DMS79 (cell line): ENCODE measurements at regions not wholly inside any gene's neighbourhood (a gene's known extent, or its start where the extent isn't known, plus 50 kb on each side); places are given as distances from the start of the nearest gene placed in this dataset.
"Not testable (repeated sequence)": the region's sequence is repeated elsewhere in the genome, so short reads cannot be mapped to it uniquely, and the experiment has no call there.

Source experiments
- DNase-seq: peaks from one replicate; lab custom pipeline; 2025; lab: John Stamatoyannopoulos, UW

DNA sequence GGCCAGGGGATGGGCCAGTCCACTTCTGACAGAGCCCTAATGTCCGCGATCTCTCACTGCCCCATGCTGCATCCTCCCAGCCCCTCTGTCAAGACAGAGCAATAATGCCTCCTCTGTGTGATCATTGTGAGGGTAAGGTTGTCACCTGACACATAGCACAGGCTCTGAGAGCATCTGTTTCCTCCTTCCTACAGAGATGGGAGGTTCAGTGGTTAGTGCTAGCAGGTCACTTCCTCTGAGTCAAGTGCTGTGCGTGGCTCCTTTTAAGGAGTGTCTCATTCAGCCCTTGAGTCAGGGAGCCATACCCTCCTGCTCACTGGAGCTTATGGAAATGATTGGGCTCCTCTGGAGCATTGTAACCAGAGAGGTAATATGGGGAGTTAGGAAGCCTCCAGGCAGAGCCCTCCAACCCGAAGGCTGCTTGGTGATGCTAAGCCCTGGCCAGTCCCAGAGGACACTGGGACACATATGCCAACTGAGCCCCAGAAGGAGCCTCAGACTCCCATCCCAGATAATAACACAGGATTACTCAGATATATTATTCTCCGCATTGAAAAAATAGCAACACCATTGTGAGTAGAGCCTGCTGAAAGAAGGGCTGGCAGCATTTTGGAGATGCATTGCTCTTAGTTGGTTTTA lies 189.0 kb downstream of the GALNT1 start:
- no peak for DNase-seq

DNA sequence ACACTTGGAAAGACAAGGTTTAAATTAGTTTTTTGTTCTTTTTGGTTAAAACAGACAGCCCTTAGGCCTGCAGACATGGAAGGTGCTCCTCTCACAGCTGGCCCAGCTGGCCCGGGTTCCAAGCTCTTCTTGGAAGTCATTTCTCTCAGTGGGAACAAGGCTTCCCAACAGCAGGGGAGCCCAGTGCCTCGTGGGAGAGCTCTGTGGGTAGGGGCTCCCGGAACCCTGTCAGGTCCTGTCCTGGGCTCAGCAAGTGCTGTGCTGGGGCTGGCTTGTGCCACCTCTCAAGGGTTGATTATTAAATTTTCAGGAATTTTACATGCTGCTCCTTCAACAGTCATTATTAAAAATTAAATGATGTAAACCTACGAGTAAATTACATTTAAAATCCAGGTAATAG lies 189.6 kb downstream of the GALNT1 start:
- DNase-seq, result no peak

DNA sequence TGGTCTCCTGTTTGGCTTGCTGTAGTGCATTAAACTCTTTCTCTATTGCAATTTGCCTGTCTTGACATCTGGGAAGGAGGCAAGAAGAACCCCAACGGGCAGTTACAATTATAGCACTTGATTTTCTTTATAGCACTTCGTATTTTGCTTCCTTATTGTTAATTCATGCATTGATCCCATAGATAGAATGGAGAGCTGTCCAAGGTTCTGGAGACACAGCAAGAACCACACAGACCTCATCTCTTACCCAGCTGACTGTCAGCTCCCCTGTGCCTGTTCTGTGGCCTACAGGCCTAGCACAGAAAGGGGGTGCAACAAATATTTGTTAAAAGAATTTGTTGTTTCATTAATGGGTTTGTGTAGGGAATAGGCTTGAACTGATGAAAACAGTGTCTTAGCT lies 194.3 kb downstream of the GALNT1 start:
- no peak for DNase-seq

DNA sequence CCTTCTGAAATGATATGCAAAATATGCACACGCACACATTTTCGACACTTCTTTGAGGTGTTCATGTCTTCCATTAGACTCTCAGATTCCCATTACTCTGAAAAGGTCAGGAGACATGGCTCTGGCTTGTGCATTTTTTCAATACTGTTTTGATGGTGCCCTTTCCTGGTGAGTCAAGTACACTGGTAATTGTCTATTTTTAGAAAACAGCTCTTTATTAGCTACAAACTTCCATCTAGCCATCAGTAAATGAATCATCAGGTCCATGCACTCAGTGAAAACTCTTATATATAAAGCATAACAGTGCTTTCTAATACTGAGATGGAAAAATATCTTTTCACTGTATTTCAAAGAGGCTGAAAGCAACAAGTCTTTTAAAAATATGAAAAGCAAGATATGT lies 194.9 kb downstream of the GALNT1 start:
- no peak for DNase-seq

- no peak for DNase-seq
Observed at GRCh38 chr18:35777039-35777438, 195.4 kb upstream of the RMP24 start.

DNA sequence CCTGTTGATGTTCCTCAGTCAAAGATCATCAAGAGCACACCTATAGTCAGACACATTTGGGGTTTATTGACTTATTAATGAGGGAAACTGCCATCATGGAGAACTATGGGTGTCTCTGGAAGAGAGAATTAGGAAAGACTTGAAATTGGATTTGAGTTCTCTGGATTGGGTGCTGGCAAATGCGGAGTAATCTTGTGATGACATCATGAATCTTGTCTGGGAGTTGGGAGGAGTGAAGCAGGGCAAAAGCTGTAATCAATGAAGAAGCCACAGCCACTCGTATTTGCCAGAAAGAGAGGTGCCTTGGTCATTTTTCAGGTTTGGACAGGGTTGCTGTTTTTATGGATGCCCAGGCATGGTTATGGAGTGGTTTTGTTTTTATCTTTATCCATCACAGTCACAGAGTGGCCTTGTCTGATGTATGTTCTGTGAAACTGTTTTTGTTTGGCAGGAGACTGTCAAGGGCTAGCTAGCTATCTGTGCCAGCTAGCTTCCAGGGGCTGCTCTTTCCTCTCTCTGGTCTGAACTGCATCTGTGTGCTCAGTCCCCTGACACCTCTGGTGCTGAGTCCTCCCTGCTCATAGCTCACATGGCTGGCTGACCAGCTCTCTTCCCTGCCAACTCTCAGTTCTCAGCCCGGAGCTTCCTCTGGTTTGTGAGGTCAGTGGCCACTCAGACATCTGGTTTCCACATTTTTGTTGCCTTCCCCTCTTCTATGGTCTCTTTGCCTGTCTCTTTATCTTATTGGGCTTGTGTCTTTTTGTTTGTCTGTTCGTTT lies 193.4 kb upstream of the RMP24 start:
- DNase-seq, result no peak

DNA sequence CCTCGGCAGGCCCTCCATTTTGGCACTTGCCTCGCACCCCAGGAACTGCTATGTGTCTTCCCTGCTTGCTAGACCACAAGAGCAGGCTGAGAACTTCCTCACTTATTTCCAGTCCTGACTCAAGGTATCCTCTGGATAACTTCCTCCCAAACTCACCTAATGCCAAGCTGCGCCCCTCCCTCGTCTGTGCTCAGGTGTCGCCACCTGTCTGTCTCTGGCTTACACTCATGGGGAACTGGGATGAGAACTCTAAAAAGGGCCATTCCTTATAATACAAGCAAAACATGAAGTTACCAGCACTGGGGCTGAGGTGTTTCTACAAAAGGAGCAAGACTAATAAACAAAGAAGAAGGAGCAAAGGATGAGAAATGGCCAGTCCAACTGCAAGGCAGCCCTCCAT lies 191.5 kb upstream of the RMP24 start:
- DNase-seq, result no peak

- DNase-seq, result no peak
Observed at GRCh38 chr18:35782926-35783325, 189.6 kb upstream of the RMP24 start.

- no peak for DNase-seq
Observed at GRCh38 chr18:35786365-35787042, 186.0 kb upstream of the RMP24 start.

- no peak for DNase-seq
Observed at GRCh38 chr18:35789543-35789942, 182.9 kb upstream of the RMP24 start.

DNA sequence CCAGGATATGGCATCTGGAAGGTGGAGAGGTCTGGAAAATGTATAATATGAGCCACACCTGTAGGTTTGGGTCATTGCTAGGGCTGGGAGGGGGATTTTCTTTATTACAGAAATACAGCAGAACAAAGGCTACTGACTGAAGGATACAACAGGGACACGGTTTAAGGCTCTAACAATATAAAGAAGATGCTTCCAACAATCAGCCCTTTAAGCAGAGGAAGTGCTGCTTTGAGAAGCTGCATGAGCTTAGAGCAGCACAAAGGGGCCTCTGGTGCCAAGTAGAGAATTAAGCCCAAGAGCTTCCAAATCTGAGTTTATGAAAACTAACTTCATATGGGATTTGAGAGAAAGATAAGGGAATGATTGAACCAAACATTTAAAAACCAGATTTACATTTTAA lies 174.5 kb upstream of the RMP24 start:
- no peak for DNase-seq

GRCh38 chr18:35803551-35803950 lies 168.9 kb upstream of the RMP24 start:
- DNase-seq, result no peak

- no peak for DNase-seq
Observed at GRCh38 chr18:35804377-35804776, 168.1 kb upstream of the RMP24 start.

DNA sequence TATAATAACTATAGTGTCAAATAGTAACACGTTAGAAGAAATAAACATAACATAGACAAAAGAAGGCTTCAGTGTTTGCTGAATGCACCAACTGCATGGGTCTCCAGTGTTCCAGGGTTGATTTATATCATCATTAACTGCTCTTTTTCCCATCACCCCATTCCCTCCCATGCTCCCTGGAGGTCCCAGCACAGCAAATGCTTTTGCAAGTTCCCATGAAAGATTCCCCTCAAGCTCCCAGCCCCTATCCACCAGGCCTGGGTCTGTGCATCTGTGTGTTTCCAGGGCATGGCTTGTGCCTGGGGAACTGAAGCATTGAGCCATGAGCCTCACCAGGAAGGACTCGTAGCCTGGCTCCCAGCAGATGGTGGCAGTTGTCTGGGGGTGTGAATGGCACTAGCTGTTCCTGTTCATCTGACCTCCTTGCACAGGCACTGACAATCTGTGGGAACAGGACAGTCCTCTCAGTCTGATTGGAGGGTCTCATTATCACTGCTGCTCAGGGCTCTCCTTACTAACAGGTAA lies 164.6 kb upstream of the RMP24 start:
- no peak for DNase-seq

DNA sequence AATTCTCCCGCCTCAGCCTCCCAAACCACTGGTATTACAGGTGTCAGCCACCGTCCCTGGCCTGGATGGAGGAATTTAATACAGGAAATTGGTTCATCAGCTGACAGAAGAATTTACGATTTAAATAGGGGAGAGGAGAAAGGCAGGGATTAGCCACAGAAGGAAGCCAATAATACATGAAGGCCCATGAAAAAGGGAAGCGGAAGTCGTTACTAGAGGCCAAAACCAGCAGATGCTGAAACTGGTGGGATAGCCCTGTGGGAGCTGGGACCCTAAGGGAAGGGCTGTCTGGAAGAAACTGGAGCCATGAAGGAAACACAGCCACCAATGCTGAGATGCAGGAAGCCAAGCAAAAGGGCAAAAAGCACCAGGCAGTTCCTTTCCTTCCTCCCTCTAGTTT lies 163.7 kb upstream of the RMP24 start:
- DNase-seq, result no peak

GRCh38 chr18:35810520-35810919 lies 162.0 kb upstream of the RMP24 start:
- no peak for DNase-seq

- DNase-seq, result no peak
Observed at GRCh38 chr18:35811896-35812295, 160.6 kb upstream of the RMP24 start.

DNA sequence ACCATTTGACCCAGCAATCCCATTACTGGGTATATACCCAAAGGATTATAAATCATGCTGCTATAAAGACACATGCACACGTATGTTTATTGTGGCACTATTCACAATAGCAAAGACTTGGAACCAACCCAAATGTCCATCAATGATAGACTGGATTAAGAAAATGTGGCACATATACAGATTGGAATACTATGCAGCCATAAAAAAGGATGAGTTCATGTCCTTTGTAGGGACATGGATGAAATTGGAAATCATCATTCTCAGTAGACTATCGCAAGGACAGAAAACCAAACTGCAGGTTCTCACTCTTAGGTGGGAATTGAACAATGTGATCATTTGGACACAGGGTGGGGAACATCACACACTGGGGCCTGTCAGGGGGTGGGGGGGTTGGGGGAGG lies 157.5 kb upstream of the RMP24 start:
- DNase-seq, result not testable (repeated sequence)

GRCh38 chr18:35816003-35816402 lies 156.5 kb upstream of the RMP24 start:
- no peak for DNase-seq

- no peak for DNase-seq
Observed at GRCh38 chr18:35817604-35818352, 154.7 kb upstream of the RMP24 start.

GRCh38 chr18:35818353-35818667 lies 154.2 kb upstream of the RMP24 start:
- no peak for DNase-seq

DNA sequence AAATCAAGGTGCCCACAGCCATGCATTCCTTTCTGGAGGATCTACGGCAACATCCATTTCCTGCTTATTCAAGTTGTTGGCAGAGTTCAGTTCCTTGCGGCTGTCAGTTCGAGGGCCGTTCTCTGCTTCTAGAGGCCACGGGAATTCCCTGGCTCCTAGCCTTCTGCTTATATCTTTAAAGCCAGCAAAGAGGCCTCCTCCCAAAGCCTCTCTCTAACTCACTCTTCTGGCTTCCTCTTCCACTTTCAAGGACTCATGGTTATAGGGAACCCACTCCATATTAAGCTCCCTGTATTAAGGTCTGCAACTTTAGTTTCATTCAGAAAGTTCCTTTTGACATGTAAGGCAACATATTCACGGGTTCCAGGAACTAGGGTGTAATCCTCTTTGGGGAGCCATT lies 150.1 kb upstream of the RMP24 start:
- no peak for DNase-seq

- DNase-seq, result no peak
Observed at GRCh38 chr18:35826477-35826876, 146.0 kb upstream of the RMP24 start.
